NT2/D1 (cell line): ENCODE measurements at regions not wholly inside any gene's neighbourhood (a gene's known extent, or its start where the extent isn't known, plus 50 kb on each side); places are given as distances from the start of the nearest gene placed in this dataset.

ENCODE experiments used
- SUZ12 ChIP-seq: IDR thresholded peaks from 2 replicates; pipeline ENCODE4 v1.6.1; 2011; ENCODE audit not compliant: insufficient read length, insufficient read depth; ENCODE audit errors: extremely low read depth
- ZNF274 ChIP-seq: IDR thresholded peaks from 2 replicates; pipeline ENCODE4 v1.6.1; 2011; ENCODE audit warnings: mild to moderate bottlenecking, low read depth, low read length

DNA sequence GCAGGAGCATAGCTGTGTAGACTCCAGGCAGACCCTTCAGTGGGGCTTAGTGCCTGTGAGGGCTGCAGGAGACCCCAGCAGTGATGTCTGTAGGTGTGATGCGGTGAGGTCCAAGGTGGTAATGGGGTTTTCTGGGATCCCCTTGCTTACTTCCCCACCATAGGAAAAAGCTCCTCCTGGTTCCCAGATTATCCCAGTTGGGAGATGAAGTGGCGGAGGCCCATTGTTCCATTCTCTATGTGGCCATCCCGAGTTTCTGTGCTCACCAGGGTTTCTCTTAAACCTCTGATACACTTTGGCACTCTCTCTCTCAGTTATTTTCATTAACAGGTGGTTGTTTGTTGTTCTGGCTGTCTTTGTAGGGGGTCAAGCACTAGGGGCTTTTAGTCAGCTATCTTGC lies 146.7 kb upstream of the IGF1R start:
- TF ChIP-seq SUZ12 (no peak), ZNF274 (no peak)
